Trophoblast cell (in vitro differentiated cells and primary cell): ENCODE measurements at regions not wholly inside any gene's neighbourhood (a gene's known extent, or its start where the extent isn't known, plus 50 kb on each side); places are given as distances from the start of the nearest gene placed in this dataset.
"Not testable (repeated sequence)": the region's sequence is repeated elsewhere in the genome, so short reads cannot be mapped to it uniquely, and the experiment has no call there.

Source experiments
- DNase-seq, 2 donors: peaks; one replicate each; pipeline ENCODE4 v3.0.0-alpha.2; 2016
- H2AFZ ChIP-seq: 2 replicates; pipeline ENCODE4 v1.6.1; 2013; ENCODE audit warnings: low read length, moderate library complexity, mild to moderate bottlenecking; ENCODE audit not compliant: insufficient read depth, poor library complexity
- H2AK5ac ChIP-seq: 2 replicates; pipeline ENCODE4 v1.6.1; 2013; ENCODE audit warnings: mild to moderate bottlenecking, low read length
- H2BK120ac ChIP-seq: 2 replicates; pipeline ENCODE4 v1.6.1; 2013; ENCODE audit warnings: low read length, mild to moderate bottlenecking, moderate library complexity; ENCODE audit not compliant: insufficient read depth, poor library complexity
- H2BK12ac ChIP-seq: 2 replicates; pipeline ENCODE4 v1.6.1; 2013; ENCODE audit warnings: mild to moderate bottlenecking, low read length, moderate library complexity
- H2BK5ac ChIP-seq: 2 replicates; pipeline ENCODE4 v1.6.1; 2013; ENCODE audit warnings: low read length, low read depth, moderate library complexity, mild to moderate bottlenecking; ENCODE audit not compliant: poor library complexity
- H3K14ac ChIP-seq: 2 replicates; pipeline ENCODE4 v1.6.1; 2013; ENCODE audit warnings: mild to moderate bottlenecking, low read length
- H3K18ac ChIP-seq: 2 replicates; pipeline ENCODE4 v1.6.1; 2013; ENCODE audit warnings: mild to moderate bottlenecking, low read length
- H3K23ac ChIP-seq: 2 replicates; pipeline ENCODE4 v1.6.1; 2013; ENCODE audit warnings: low read length
- H3K27ac ChIP-seq: 2 replicates; pipeline ENCODE4 v1.5.1; 2013; ENCODE audit warnings: low read depth, mild to moderate bottlenecking, inconsistent platforms, low read length, moderate library complexity
- H3K27me3 ChIP-seq: 2 replicates; pipeline ENCODE4 v1.6.1; 2013; ENCODE audit warnings: inconsistent platforms, mild to moderate bottlenecking, low read length, moderate library complexity; ENCODE audit not compliant: insufficient read depth
- H3K36me3 ChIP-seq, 2 experiments: 1 replicate in 1 of 2; 2 replicates in 1 of 2; pipeline ENCODE4 v1.6.1; 2013; ENCODE audit warnings: low read length in 2 of 2, mild to moderate bottlenecking in 2 of 2, moderate library complexity in 1 of 2; ENCODE audit not compliant: insufficient read depth in 2 of 2, control insufficient read depth in 1 of 2
- H3K4ac ChIP-seq: 2 replicates; pipeline ENCODE4 v1.6.1; 2013; ENCODE audit warnings: low read depth, mild to moderate bottlenecking, low read length, moderate library complexity
- H3K4me1 ChIP-seq, 2 experiments: 1 replicate in 1 of 2; 2 replicates in 1 of 2; pipeline ENCODE4 v1.6.1; 2013; ENCODE audit warnings: low read length in 2 of 2, mild to moderate bottlenecking in 2 of 2, moderate library complexity in 1 of 2; ENCODE audit not compliant: insufficient read depth in 2 of 2, control insufficient read depth in 1 of 2
- H3K4me2 ChIP-seq: 2 replicates; pipeline ENCODE4 v1.6.1; 2013; ENCODE audit warnings: inconsistent platforms, mild to moderate bottlenecking, low read length, moderate library complexity
- H3K4me3 ChIP-seq: 2 replicates; pipeline ENCODE4 v1.5.1; 2013; ENCODE audit warnings: mild to moderate bottlenecking, low read depth, low read length, inconsistent platforms
- H3K79me1 ChIP-seq: one replicate; pipeline ENCODE4 v1.6.1; 2013; ENCODE audit warnings: low read length
- H3K79me2 ChIP-seq: 2 replicates; pipeline ENCODE4 v1.6.1; 2013; ENCODE audit warnings: low read length, mild to moderate bottlenecking; ENCODE audit not compliant: control insufficient read depth, insufficient read depth, poor library complexity
- H3K9ac ChIP-seq: 2 replicates; pipeline ENCODE4 v1.6.1; 2013; ENCODE audit warnings: mild to moderate bottlenecking, low read length
- H3K9me3 ChIP-seq: 2 replicates; pipeline ENCODE4 v1.6.1; 2013; ENCODE audit warnings: low read depth, mild to moderate bottlenecking, control low read depth, inconsistent platforms, low read length; ENCODE audit not compliant: insufficient read depth
- H4K12ac ChIP-seq: 2 replicates; pipeline ENCODE4 v1.6.1; 2013; ENCODE audit warnings: low read depth, mild to moderate bottlenecking, low read length, moderate library complexity
- H4K8ac ChIP-seq: 2 replicates; pipeline ENCODE4 v1.6.1; 2013; ENCODE audit warnings: low read depth, mild to moderate bottlenecking, low read length, moderate library complexity
- H4K91ac ChIP-seq: one replicate; pipeline ENCODE4 v1.6.1; 2013; ENCODE audit warnings: low read depth, mild to moderate bottlenecking, low read length, moderate library complexity
- WGBS: extraction: QIAGEN DNeasy Blood & Tissue Kit; methylation state at CpG from one replicate; pipeline ENCODE4 v1.1.7; 2013; ENCODE audit warnings: missing lambda C conversion rate; ENCODE audit not compliant: insufficient read length, insufficient coverage; ENCODE audit errors: extremely low coverage; 5-methylcytosine and 5-hydroxymethylcytosine counted together

- Histone ChIP-seq H2AK5ac (no peak overlapping the region), H2BK12ac (no peak overlapping the region), H4K8ac (no peak overlapping the region), H3K23ac (no peak overlapping the region), H3K79me1 (no peaks in the 10 kb centered on the region), H3K36me3 (no peaks in the 10 kb centered on the region), H3K14ac (no peak overlapping the region), H3K4me2 (no peak overlapping the region), H3K27me3 (no peaks in the 10 kb centered on the region), H4K12ac (no peak overlapping the region), H4K91ac (no peak overlapping the region), H3K27ac (no peak overlapping the region), H3K4me3 (no peak overlapping the region), H2BK5ac (no peak overlapping the region), H3K4ac (no peak overlapping the region), H3K79me2 (no peaks in the 10 kb centered on the region), H3K4me1 (no peaks in the 10 kb centered on the region), H3K9ac (no peak overlapping the region), H3K9me3 (no peaks in the 10 kb centered on the region), H3K18ac (no peak overlapping the region), H2AFZ (no peak overlapping the region), H2BK120ac (no peak overlapping the region)
- DNase-seq, result no peak
- WGBS, result no CpG with 5 or more reads among the region's 9 CpGs
Measured at GRCh38 chr3:5917932-5918331, 730.4 kb downstream of the EDEM1 start.

GRCh38 chr3:5918626-5919025 is 731.1 kb downstream of the EDEM1 start:
- Histone ChIP-seq H3K9me3 (no peaks in the 10 kb centered on the region), H2BK12ac (no peak overlapping the region), H2BK5ac (no peak overlapping the region), H3K4me1 (no peaks in the 10 kb centered on the region), H3K27me3 (no peaks in the 10 kb centered on the region), H2AFZ (no peak overlapping the region), H3K9ac (no peak overlapping the region), H3K4me3 (no peak overlapping the region), H3K27ac (no peak overlapping the region), H3K79me1 (no peaks in the 10 kb centered on the region), H3K14ac (no peak overlapping the region), H4K12ac (no peak overlapping the region), H4K8ac (no peak overlapping the region), H3K4ac (no peak overlapping the region), H3K79me2 (no peaks in the 10 kb centered on the region), H3K36me3 (no peaks in the 10 kb centered on the region), H3K23ac (no peak overlapping the region), H2BK120ac (no peak overlapping the region), H2AK5ac (no peak overlapping the region), H3K4me2 (no peak overlapping the region), H4K91ac (no peak overlapping the region), H3K18ac (no peak overlapping the region)
- DNase-seq, result no peak
- no CpG with 5 or more reads among the region's 7 CpGs for WGBS

- H4K91ac ChIP-seq, result no peak overlapping the region
- H3K4me2 ChIP-seq, result no peak overlapping the region
- H3K9ac ChIP-seq, result no peak overlapping the region
- H3K79me1 ChIP-seq, result no peaks in the 10 kb centered on the region
- H4K8ac ChIP-seq, result no peak overlapping the region
- H2AK5ac ChIP-seq, result no peak overlapping the region
- H2BK5ac ChIP-seq, result no peak overlapping the region
- no peak overlapping the region for H3K4ac ChIP-seq
- no peak overlapping the region for H2AFZ ChIP-seq
- no peak overlapping the region for H3K4me3 ChIP-seq
- H2BK120ac ChIP-seq, result no peak overlapping the region
- H3K27ac ChIP-seq, result no peak overlapping the region
- no peaks in the 10 kb centered on the region for H3K36me3 ChIP-seq
- H4K12ac ChIP-seq, result no peak overlapping the region
- no peaks in the 10 kb centered on the region for H3K9me3 ChIP-seq
- no peak overlapping the region for H3K18ac ChIP-seq
- no peak overlapping the region for H2BK12ac ChIP-seq
- no peaks in the 10 kb centered on the region for H3K79me2 ChIP-seq
- no peak overlapping the region for H3K14ac ChIP-seq
- H3K23ac ChIP-seq, result no peak overlapping the region
- no peak for DNase-seq
- no CpG with 5 or more reads among the region's 7 CpGs for WGBS
- H3K4me1 ChIP-seq, result no peaks in the 10 kb centered on the region
- no peaks in the 10 kb centered on the region for H3K27me3 ChIP-seq
Measured at GRCh38 chr3:5929027-5929426, 741.5 kb downstream of the EDEM1 start.

- no CpG with 5 or more reads among the region's 4 CpGs for WGBS
Measured at GRCh38 chr3:5944061-5944460, 756.6 kb downstream of the EDEM1 start.

More at GRCh38 chr3:5944061-5944460, 756.6 kb downstream of the EDEM1 start:
- not testable (repeated sequence) for H3K14ac ChIP-seq, H2BK12ac ChIP-seq, H4K8ac ChIP-seq, H3K27me3 ChIP-seq, H3K4me3 ChIP-seq, H3K36me3 ChIP-seq, H3K4ac ChIP-seq, H4K91ac ChIP-seq, H3K27ac ChIP-seq, H3K79me2 ChIP-seq, H2AFZ ChIP-seq, H3K9ac ChIP-seq, H3K79me1 ChIP-seq, DNase-seq, H2AK5ac ChIP-seq, H2BK120ac ChIP-seq, H3K23ac ChIP-seq, H3K18ac ChIP-seq, H2BK5ac ChIP-seq, H3K4me1 ChIP-seq, H3K9me3 ChIP-seq, H3K4me2 ChIP-seq, H4K12ac ChIP-seq
